HG02970 (cell line): ENCODE measurements at regions not wholly inside any gene's neighbourhood (a gene's known extent, or its start where the extent isn't known, plus 50 kb on each side); places are given as distances from the start of the nearest gene placed in this dataset.

Source experiments
- ATAC-seq: cut with Tn5 transposase; IDR thresholded peaks from one replicate; pipeline ENCODE4 v1.9.1; 2021; ENCODE audit warnings: mild to moderate bottlenecking, moderate library complexity, moderate number of reproducible peaks; ENCODE audit not compliant: unreplicated experiment, low FRiP score

- no peak for ATAC-seq
Observed at GRCh38 chr1:228913626-228914414, 178.5 kb downstream of the RHOU start.

GRCh38 chr1:228914700-228915099 is 179.4 kb downstream of the RHOU start:
- ATAC-seq = no peak

- ATAC-seq = no peak
Observed at GRCh38 chr1:228917342-228917741, 182.1 kb downstream of the RHOU start.

GRCh38 chr1:228917755-228918154 is 182.5 kb downstream of the RHOU start:
- ATAC-seq = no peak

GRCh38 chr1:228918335-228918734 is 183.1 kb downstream of the RHOU start:
- ATAC-seq = no peak

- no peak for ATAC-seq
Observed at GRCh38 chr1:228919914-228920313, 184.6 kb downstream of the RHOU start.

- ATAC-seq = no peak
Observed at GRCh38 chr1:228920831-228921230, 185.6 kb downstream of the RHOU start.

GRCh38 chr1:228921481-228921880 is 186.2 kb downstream of the RHOU start:
- ATAC-seq = no peak

- ATAC-seq = no peak
Observed at GRCh38 chr1:228922722-228923376, 187.6 kb downstream of the RHOU start.

- ATAC-seq = no peak
Observed at GRCh38 chr1:228923973-228924686, 188.9 kb downstream of the RHOU start.

- no peak for ATAC-seq
Observed at GRCh38 chr1:228925691-228926090, 190.4 kb downstream of the RHOU start.

GRCh38 chr1:228927421-228927820 is 192.1 kb downstream of the RHOU start:
- no peak for ATAC-seq

GRCh38 chr1:228927946-228928898 is 192.9 kb downstream of the RHOU start:
- no peak for ATAC-seq

GRCh38 chr1:228929476-228930027 is 194.3 kb downstream of the RHOU start:
- ATAC-seq = no peak

GRCh38 chr1:228930479-228930957 is 195.2 kb downstream of the RHOU start:
- ATAC-seq = no peak

- no peak for ATAC-seq
Observed at GRCh38 chr1:228933753-228934152, 198.5 kb downstream of the RHOU start.

GRCh38 chr1:228935198-228935663 is 200.0 kb downstream of the RHOU start:
- no peak for ATAC-seq

- no peak for ATAC-seq
Observed at GRCh38 chr1:228935855-228936727, 200.8 kb downstream of the RHOU start.

GRCh38 chr1:228936881-228937280 is 201.6 kb downstream of the RHOU start:
- no peak for ATAC-seq
